GM18858 (cell line): ENCODE measurements at regions not wholly inside any gene's neighbourhood (a gene's known extent, or its start where the extent isn't known, plus 50 kb on each side); places are given as distances from the start of the nearest gene placed in this dataset.
"Not testable (repeated sequence)": the region's sequence is repeated elsewhere in the genome, so short reads cannot be mapped to it uniquely, and the experiment has no call there.

Experiments used
- ATAC-seq: cut with Tn5 transposase; IDR thresholded peaks from one replicate; pipeline ENCODE4 v1.9.1; 2021; ENCODE audit not compliant: unreplicated experiment

- no peak for ATAC-seq
These were observed 175.9 kb downstream of the SOX4 start for GRCh38 chr6:21769405-21769861.

DNA sequence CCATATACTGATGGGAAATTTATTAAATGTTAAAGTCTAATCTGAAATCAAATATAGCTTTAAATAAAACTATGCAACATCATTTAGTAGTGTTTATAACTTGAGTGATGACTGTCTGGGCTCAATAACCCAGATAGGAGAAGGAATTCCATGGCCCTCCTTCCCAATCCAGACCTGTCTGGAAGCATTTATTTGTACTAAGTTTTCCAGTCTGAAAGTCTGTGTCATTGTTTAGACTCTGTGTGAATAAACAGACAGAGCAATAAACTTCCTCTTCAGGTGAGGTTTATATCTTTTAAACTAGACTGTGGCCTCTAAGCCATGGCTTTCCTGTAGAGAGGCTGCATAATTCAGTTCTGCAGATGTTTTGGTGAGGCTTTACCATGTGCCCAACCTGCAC, 176.4 kb downstream of the SOX4 start:
- no peak for ATAC-seq

DNA sequence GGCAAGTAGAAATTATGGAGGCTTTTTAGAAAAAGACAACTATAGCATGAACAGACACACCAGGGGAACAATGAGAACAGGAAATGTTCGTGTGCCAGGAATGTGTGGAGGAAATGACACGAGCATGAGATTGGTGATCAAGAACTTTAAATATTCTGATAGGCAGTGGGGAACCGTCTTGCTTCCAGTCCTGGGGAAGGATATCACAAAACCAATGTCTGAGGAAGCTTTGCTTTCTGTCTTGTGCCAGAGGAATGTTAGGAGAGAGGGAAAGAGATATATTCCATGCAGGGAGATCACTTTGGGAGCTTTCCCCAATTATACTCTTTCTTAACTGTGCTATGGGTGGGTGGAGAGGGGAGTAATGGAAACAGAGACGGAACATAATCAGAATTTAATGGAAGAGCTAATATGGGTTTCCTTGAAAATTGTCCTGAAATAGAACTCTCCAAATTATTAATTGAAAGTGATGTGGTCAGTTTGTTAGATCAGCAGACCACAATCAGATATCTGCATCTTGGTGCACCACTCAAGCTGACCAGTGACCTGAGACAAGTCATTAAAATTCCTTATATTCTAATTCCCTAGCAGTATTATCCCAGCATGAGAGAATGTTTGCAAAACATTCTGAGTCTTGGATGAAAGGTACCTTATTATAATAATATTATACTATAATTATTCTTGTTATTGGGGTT, 178.2 kb downstream of the SOX4 start:
- no peak for ATAC-seq

GRCh38 chr6:21772477-21772876, 178.9 kb downstream of the SOX4 start:
- no peak for ATAC-seq

DNA sequence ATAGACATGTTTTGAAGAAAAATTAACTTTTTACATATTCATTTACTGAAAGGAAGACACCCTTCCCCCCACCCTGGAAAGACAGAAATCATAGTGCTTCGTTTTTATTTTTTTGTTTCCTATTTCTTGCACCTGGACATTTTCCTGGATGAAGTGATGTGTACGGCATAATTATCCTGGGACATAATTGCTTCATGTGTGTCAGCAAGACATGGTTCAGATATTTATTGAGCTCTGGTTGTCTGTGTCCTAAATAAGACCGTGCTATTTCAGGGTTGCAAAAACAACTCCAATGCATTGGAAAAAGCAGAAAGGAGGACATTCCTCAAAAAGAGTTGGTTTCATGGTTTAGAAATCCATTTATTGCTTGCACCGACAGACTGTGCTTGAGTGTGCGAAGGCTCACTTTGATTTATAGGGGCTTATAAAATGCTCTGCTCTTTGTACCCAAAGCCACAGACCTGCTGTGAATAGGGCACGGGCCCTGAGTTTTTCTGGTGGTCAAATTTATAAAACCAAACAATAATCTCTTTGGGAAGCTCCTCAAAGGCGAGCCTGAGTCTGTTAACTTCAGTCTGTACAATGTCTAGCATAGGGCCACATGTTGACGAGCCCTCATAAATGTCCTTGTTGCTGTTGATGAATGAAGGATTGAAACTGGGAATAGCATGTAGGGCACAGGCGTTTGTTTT, 179.5 kb downstream of the SOX4 start:
- no peak for ATAC-seq

DNA sequence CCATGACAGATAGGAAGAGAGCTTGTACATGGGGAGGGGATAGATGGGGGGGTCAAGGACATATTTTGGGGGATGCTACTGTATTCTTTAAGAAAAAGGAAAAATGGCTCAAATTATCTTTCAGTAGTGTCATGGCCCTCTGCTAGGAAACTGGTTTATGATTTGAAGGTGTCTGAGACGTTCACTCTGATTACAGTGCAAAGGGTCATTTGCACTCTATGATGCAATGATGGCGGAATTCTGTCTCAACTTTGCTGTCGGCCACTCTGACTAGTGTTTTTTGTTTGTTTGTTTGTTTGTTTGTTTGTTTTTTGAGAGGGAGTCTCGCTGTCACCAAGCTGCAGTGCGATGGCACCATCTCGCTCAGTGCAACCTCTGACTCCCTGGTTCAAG, 180.0 kb downstream of the SOX4 start:
- ATAC-seq = no peak

GRCh38 chr6:21777846-21778245, 184.3 kb downstream of the SOX4 start:
- ATAC-seq = no peak

DNA sequence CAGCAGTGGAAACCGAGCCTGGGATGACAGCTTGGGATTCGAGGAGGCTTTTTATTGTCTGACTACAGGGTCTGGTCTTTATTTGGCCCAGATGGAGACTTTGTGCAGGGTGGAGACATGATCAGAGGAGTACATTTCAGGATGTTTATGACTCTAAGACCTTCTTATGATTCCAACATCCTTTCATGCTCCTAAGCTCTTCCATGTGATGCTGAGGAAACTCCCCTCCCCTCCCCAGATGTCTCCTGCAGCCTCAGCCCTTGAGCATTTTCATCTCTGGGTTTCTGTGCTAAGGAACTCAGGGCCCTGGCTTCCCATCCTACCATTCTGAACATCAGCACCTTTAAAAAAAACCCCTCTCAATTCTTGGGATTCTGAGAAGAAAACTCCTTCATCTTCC, 186.6 kb downstream of the SOX4 start:
- no peak for ATAC-seq

- ATAC-seq = no peak
These were observed 187.1 kb downstream of the SOX4 start for GRCh38 chr6:21780679-21781078.

GRCh38 chr6:21781128-21781527, 187.6 kb downstream of the SOX4 start:
- ATAC-seq = no peak

DNA sequence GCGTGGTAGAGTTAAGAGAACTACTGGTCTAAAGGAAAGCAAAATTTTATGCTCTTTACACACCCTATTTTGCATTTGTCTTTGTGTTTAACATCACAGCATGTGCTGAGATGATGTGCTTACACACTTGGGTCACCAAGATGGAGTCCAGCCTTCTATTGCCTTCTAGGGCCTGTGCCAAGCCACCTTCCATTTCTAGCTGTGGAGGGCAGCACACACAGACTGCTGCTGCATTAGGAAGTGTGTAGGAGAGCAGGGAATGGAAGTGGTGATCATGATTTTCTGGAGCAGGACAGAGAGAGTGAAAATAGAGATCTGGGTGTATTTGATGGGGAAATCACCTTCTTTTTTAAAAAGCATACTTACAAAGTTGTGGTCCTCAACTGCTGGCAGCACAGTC, 191.6 kb downstream of the SOX4 start:
- ATAC-seq = no peak

DNA sequence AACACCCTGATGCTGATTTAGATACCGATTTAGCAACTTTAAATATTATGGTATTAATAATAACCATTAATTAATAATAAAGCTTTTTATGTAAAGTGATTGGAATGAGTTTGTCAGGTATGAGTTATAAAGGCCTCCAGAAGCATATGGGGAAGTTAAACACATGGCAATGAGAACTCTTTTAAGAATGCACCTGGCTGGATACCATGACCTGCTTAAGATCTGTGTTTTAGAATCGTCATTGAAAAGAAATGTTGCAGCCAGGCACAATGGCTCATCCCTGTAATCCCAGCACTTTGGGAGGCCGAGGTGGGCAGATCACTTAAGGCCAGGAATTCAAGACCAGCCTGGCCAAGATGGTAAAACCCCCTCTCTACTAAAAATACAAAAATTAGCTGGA, 197.5 kb downstream of the SOX4 start:
- ATAC-seq = no peak

DNA sequence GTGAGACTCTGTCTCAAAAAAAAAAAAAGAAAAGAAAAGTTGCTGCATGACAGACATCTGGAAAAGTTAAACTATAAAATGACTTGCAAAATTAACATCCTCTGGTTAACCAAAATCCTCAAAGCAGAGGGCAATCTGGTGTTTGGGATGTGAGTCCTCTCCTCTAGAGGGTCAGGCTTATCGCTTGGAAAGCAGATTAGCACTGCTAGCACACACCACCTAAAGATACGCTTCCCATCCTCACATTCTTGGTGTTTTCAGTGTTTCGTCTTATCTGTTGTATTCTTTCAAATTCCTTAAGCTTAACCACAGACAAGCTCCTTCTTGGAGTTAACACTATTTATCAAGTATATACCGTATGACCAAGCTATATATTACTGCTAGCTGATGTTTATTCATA, 198.0 kb downstream of the SOX4 start:
- no peak for ATAC-seq

DNA sequence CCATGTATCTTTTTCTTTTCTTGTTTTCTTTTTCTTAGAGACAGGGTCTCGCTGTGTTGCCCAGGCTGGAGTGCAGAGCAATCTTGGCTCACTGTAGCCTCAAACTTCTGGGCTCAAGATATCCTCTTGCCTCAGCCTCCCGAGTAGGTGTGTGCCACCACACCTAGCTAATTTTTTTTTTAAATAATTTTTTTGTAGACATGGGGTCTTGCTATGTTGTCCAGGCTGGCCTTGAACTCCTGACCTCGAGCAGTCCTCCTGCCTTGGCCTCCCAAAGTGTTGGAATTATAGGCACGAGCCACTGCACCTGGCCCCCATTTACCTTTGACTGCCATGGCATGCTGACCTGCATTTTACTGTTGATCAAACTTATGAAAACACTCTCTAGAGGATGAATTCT, 198.6 kb downstream of the SOX4 start:
- ATAC-seq = no peak

GRCh38 chr6:21796979-21797378, 203.4 kb downstream of the SOX4 start:
- ATAC-seq = not testable (repeated sequence)

- no peak for ATAC-seq
These were observed 204.9 kb downstream of the SOX4 start for GRCh38 chr6:21798468-21798867.

DNA sequence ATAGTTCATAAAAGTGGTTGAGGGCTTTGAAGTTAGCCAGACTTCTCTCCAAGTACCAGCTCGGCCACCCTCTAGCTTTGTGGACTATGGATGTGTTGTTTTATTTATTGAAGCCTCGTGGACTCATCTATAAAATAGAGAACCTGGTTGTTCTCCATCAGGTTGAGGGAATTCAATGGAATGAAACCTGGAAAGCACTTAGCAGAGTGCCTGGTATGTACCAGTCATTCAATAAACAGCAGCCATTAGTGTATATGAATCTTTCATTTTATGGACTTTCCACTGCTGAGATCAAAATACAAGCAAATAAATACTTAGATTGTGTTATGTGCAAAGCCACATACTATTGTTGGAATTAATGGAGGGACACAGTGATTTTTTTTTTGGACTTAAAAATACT, 206.8 kb downstream of the SOX4 start:
- no peak for ATAC-seq

GRCh38 chr6:21800948-21801438, 207.4 kb downstream of the SOX4 start:
- no peak for ATAC-seq

DNA sequence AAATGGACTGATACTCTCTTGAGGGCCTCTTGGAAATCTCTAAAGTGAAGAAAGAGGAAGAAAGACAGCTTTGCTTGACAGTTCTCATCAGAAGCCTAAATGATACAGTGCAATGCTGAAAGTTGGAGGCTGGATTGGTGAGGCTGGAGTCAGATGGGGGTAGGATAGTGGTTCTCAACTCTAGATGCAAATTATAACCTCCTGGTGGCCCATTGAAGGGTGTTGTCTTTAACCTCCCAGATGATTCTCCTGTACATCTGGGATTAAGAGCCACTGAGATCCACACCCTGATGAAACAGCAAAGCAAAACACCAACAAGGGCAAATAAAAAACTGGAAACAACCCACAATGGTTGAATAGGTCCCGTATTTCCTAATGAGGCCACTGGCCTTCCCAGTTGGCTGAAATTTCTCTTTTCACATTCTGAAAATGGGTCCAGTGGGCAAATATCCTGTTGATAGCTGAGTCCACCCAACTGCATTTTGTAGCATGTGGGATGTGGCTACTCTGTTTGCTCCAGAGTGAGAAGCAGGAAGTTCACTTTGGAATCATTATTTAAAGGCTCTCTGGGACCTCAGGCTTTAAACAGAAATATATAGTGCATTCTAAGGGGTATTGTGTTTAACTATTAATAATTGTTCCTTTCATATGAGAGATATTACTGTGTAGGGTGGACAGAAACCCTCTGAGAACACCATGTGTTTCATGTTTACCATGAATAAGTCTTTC, 208.1 kb downstream of the SOX4 start:
- ATAC-seq = no peak

GRCh38 chr6:21802175-21802822, 208.7 kb downstream of the SOX4 start:
- ATAC-seq = no peak

DNA sequence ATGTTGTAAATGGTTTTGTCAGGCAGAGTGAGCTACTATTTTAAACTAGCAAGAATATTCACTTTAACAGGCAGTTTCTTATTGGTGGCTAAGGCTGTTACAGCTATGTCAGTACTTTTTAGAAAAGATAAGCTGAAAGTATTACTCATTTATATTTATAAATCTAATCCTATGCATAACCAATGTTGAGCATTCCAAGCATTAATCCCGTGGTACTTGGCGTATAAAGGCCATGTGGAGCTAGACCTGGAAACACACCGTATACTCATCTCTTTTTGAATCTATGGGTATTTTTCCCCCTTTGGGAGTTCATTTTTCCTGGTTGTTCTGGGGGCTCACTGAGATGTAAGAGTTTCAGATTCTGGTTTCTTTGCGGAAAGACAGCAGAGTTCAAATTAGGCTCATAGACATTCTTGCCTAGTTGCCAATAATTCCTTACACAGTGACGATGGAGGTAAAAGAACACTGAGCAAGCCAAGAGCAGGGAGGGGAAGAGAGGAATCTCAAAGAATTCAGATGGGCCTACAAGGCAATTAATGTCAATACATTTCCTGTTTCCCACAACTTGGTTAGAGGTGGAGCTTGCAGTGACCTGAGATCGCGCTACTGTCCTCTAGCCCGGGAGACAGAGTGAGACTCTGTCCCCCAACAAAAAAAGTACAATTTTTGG, 211.5 kb downstream of the SOX4 start:
- ATAC-seq = no peak
